Prostate gland (tissue), 2 donors: ENCODE measurements at regions not wholly inside any gene's neighbourhood (a gene's known extent, or its start where the extent isn't known, plus 50 kb on each side); places are given as distances from the start of the nearest gene placed in this dataset.

Source experiments
- CTCF ChIP-seq, 4 experiments: fragments of 200-600 bp in 2 of 4; fragments of 450-650 bp in 2 of 4; sonication (generic) in 2 of 4; IDR thresholded peaks; 1 replicate in 3 of 4; 2 replicates in 1 of 4; pipeline ENCODE4 v1.5.1; 2016 to 2019; ENCODE audit warnings: antibody characterized with exemption in 4 of 4, mild to moderate bottlenecking in 2 of 4, moderate library complexity in 2 of 4
- POLR2A ChIP-seq: fragments of 450-650 bp; IDR thresholded peaks from one replicate; pipeline ENCODE4 v1.6.1; 2016; ENCODE audit warnings: antibody characterized with exemption, mild to moderate bottlenecking

- no peak for TF ChIP-seq POLR2A
- TF ChIP-seq CTCF (IDR thresholded peaks at IDR 0.05) = peak; percentile 73 to 84 (median 80)
Observed at GRCh38 chr16:85253084-85253941, 141.0 kb upstream of the CIBAR2 start.
